Gastroesophageal sphincter (tissue), 3 donors: ENCODE measurements at regions not wholly inside any gene's neighbourhood (a gene's known extent, or its start where the extent isn't known, plus 50 kb on each side); places are given as distances from the start of the nearest gene placed in this dataset.

ENCODE experiments used
- CTCF ChIP-seq, 4 experiments: fragments of 200-600 bp in 2 of 4; fragments of 450-650 bp in 2 of 4; sonication (generic) in 1 of 4; IDR thresholded peaks; one replicate each; pipeline ENCODE4 v1.5.1; 2017 to 2019; ENCODE audit warnings: antibody characterized with exemption in 4 of 4, mild to moderate bottlenecking in 2 of 4, moderate library complexity in 2 of 4
- EP300 ChIP-seq: sonication (generic); formaldehyde crosslinking; IDR thresholded peaks from one replicate; pipeline ENCODE4 v1.6.1; 2017; ENCODE audit warnings: antibody characterized with exemption, mild to moderate bottlenecking
- POLR2A ChIP-seq, 2 donors: fragments of 450-650 bp; IDR thresholded peaks; one replicate each; pipeline ENCODE4 v1.6.1; 2017; ENCODE audit warnings: antibody characterized with exemption in 2 of 2, mild to moderate bottlenecking in 2 of 2, moderate library complexity in 1 of 2
- POLR2AphosphoS5 ChIP-seq: sonication (generic); formaldehyde crosslinking; IDR thresholded peaks from one replicate; pipeline ENCODE4 v1.6.1; 2017; ENCODE audit warnings: antibody characterized with exemption

GRCh38 chr13:47168066-47168465, 271.2 kb upstream of the HTR2A start:
- TF ChIP-seq POLR2AphosphoS5: no peak
- no peak for TF ChIP-seq CTCF (IDR thresholded peaks at IDR 0.05)
- TF ChIP-seq POLR2A (IDR thresholded peaks at IDR 0.05): no peak
- no peak for TF ChIP-seq EP300
